A673 (cell line): ENCODE measurements at regions not wholly inside any gene's neighbourhood (a gene's known extent, or its start where the extent isn't known, plus 50 kb on each side); places are given as distances from the start of the nearest gene placed in this dataset.

ENCODE experiments used
- EZH2 ChIP-seq: fragments of 200-600 bp; sonication (generic); IDR thresholded peaks from 2 replicates; pipeline ENCODE4 v1.6.1; 2017; ENCODE audit warnings: borderline replicate concordance, low read depth, mild to moderate bottlenecking, mixed read lengths, antibody characterized with exemption, low read length; ENCODE audit not compliant: poor library complexity, severe bottlenecking
- TF ChIP-seq, protein P1 (sequence below): fragments of 300-800, 200-600 bp; sonication (generic); conservative IDR thresholded peaks from 2 replicates; pipeline ENCODE4 v1.5.1; 2017; ENCODE audit warnings: low read depth, mild to moderate bottlenecking, antibody characterized with exemption, low read length, moderate library complexity, mixed read lengths

DNA sequence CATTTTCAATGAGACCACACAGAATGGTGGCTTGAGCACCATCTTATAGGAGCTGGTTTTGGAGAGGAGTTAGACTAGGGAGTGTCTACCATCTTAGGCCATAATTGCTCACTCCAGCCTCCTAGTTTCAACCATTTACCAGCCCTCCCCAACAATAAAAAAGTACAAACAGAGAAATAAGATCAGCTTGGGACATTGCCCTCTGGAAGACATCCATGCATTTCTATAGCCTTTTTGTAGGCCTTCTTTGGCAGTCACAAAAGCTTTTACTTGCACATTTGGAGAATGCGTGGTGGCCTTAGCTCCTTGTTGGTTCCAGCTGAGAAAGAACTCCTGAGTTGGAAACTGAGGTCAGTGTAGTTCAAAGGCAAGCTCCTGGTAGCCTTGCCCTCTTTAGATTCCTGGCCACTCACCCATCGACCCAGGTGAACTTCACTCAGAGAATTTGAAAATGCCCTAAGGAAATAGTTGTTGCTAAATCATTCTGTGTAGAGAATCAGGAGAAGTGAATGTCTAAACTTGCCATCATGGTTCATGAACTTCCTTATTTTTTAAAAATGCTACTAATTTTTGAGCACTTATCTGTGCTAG is 301.7 kb upstream of the PROX1 start:
- TF ChIP-seq, protein P1, sequence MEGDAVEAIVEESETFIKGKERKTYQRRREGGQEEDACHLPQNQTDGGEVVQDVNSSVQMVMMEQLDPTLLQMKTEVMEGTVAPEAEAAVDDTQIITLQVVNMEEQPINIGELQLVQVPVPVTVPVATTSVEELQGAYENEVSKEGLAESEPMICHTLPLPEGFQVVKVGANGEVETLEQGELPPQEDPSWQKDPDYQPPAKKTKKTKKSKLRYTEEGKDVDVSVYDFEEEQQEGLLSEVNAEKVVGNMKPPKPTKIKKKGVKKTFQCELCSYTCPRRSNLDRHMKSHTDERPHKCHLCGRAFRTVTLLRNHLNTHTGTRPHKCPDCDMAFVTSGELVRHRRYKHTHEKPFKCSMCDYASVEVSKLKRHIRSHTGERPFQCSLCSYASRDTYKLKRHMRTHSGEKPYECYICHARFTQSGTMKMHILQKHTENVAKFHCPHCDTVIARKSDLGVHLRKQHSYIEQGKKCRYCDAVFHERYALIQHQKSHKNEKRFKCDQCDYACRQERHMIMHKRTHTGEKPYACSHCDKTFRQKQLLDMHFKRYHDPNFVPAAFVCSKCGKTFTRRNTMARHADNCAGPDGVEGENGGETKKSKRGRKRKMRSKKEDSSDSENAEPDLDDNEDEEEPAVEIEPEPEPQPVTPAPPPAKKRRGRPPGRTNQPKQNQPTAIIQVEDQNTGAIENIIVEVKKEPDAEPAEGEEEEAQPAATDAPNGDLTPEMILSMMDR = no peak
- TF ChIP-seq EZH2 = no peak
